ENCODE measurements at regions not wholly inside any gene's neighbourhood (a gene's known extent, or its start where the extent isn't known, plus 50 kb on each side); places are given as distances from the start of the nearest gene placed in this dataset.

- Histone ChIP-seq H3K27me3 (ENCODE audit: control insufficient read depth, extremely low read depth, insufficient read depth, low read length) (no peaks in the 10 kb centered on the region), H3K27ac (ENCODE audit: control insufficient read depth, insufficient read depth, low read length) (no peak overlapping the region), H4K20me1 (ENCODE audit: control insufficient read depth, extremely low read depth, insufficient read depth, low read length) (no peaks in the 10 kb centered on the region), H2AFZ (ENCODE audit: control insufficient read depth, low read length) (no peak overlapping the region), H3K4me3 (ENCODE audit: control insufficient read depth in 2 of 3, extremely low read depth in 1 of 3, insufficient read depth in 2 of 3, low read depth in 1 of 3, low read length in 3 of 3) (no peak overlapping the region), H3K4me1 (ENCODE audit: control insufficient read depth, extremely low read depth, insufficient read depth, low read length) (no peaks in the 10 kb centered on the region), H3K9me1 (ENCODE audit: control insufficient read depth, extremely low read depth, insufficient read depth, low read length) (no peaks in the 10 kb centered on the region), H3K9me3 (ENCODE audit: control insufficient read depth, low read depth, low read length) (no peaks in the 10 kb centered on the region), H3K36me3 (ENCODE audit: control insufficient read depth in 2 of 2, extremely low read depth in 1 of 2, insufficient read depth in 2 of 2, low read length in 2 of 2) (no peaks in the 10 kb centered on the region), H3K79me2 (ENCODE audit: control insufficient read depth, insufficient read depth, low read length) (no peaks in the 10 kb centered on the region), H3K9ac (ENCODE audit: control insufficient read depth, extremely low read depth, insufficient read depth, low read length) (no peak overlapping the region), H3K4me2 (ENCODE audit: control insufficient read depth, extremely low read depth, insufficient read depth, low read depth, low read length) (no peak overlapping the region)
- no peak for TF ChIP-seq EZH2 (IDR thresholded peaks at IDR 0.05; ENCODE audit: low read length)
- TF ChIP-seq, protein P1, sequence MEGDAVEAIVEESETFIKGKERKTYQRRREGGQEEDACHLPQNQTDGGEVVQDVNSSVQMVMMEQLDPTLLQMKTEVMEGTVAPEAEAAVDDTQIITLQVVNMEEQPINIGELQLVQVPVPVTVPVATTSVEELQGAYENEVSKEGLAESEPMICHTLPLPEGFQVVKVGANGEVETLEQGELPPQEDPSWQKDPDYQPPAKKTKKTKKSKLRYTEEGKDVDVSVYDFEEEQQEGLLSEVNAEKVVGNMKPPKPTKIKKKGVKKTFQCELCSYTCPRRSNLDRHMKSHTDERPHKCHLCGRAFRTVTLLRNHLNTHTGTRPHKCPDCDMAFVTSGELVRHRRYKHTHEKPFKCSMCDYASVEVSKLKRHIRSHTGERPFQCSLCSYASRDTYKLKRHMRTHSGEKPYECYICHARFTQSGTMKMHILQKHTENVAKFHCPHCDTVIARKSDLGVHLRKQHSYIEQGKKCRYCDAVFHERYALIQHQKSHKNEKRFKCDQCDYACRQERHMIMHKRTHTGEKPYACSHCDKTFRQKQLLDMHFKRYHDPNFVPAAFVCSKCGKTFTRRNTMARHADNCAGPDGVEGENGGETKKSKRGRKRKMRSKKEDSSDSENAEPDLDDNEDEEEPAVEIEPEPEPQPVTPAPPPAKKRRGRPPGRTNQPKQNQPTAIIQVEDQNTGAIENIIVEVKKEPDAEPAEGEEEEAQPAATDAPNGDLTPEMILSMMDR (optimal IDR thresholded peaks at IDR 0.05 in 1 of 3, IDR thresholded peaks at IDR 0.05 in 1 of 3, conservative IDR thresholded peaks at IDR 0.05 in 1 of 3; ENCODE audit: extremely low read depth in 1 of 3, insufficient read depth in 2 of 3, low read length in 3 of 3) = no peak
- dilution Hi-C loops (cut with MboI; ENCODE audit: extremely low pct_ligation_motif_present, low sequenced_read_pairs) = no loop called here
- DNase-seq (ENCODE audit: low read depth, low spot score) (no peak), FAIRE-seq (no peak)
Measured at GRCh38 chr12:97899529-97899928, 436.9 kb downstream of the RMST start.

GRCh38 chr12:97899956-97900355, 437.4 kb downstream of the RMST start:
- dilution Hi-C loops (cut with MboI; ENCODE audit: extremely low pct_ligation_motif_present, low sequenced_read_pairs) = no loop called here
- no peak overlapping the region for H3K4me2 ChIP-seq (ENCODE audit: control insufficient read depth, extremely low read depth, insufficient read depth, low read depth, low read length)
- FAIRE-seq (no peak), DNase-seq (ENCODE audit: low read depth, low spot score) (no peak)
- H3K27me3 ChIP-seq (ENCODE audit: control insufficient read depth, extremely low read depth, insufficient read depth, low read length) = no peaks in the 10 kb centered on the region
- H3K79me2 ChIP-seq (ENCODE audit: control insufficient read depth, insufficient read depth, low read length) = no peaks in the 10 kb centered on the region
- no peaks in the 10 kb centered on the region for H3K4me1 ChIP-seq (ENCODE audit: control insufficient read depth, extremely low read depth, insufficient read depth, low read length)
- H3K27ac ChIP-seq (ENCODE audit: control insufficient read depth, insufficient read depth, low read length) = no peak overlapping the region
- H4K20me1 ChIP-seq (ENCODE audit: control insufficient read depth, extremely low read depth, insufficient read depth, low read length) = no peaks in the 10 kb centered on the region
- H3K9ac ChIP-seq (ENCODE audit: control insufficient read depth, extremely low read depth, insufficient read depth, low read length) = no peak overlapping the region
- TF ChIP-seq EZH2 (IDR thresholded peaks at IDR 0.05; ENCODE audit: low read length) = no peak
- TF ChIP-seq, protein P1 (optimal IDR thresholded peaks at IDR 0.05 in 1 of 3, IDR thresholded peaks at IDR 0.05 in 1 of 3, conservative IDR thresholded peaks at IDR 0.05 in 1 of 3; ENCODE audit: extremely low read depth in 1 of 3, insufficient read depth in 2 of 3, low read length in 3 of 3) = no peak
- H3K36me3 ChIP-seq (ENCODE audit: control insufficient read depth in 2 of 2, extremely low read depth in 1 of 2, insufficient read depth in 2 of 2, low read length in 2 of 2) = no peaks in the 10 kb centered on the region
- H3K4me3 ChIP-seq (ENCODE audit: control insufficient read depth in 2 of 3, extremely low read depth in 1 of 3, insufficient read depth in 2 of 3, low read depth in 1 of 3, low read length in 3 of 3) = no peak overlapping the region
- H3K9me3 ChIP-seq (ENCODE audit: control insufficient read depth, low read depth, low read length) = no peaks in the 10 kb centered on the region
- no peak overlapping the region for H2AFZ ChIP-seq (ENCODE audit: control insufficient read depth, low read length)
- H3K9me1 ChIP-seq (ENCODE audit: control insufficient read depth, extremely low read depth, insufficient read depth, low read length) = no peaks in the 10 kb centered on the region

Measured in keratinocyte (primary cell).